Psoas muscle (tissue), 7 donors: ENCODE measurements at regions not wholly inside any gene's neighbourhood (a gene's known extent, or its start where the extent isn't known, plus 50 kb on each side); places are given as distances from the start of the nearest gene placed in this dataset.

Experiments used
- ATAC-seq, 4 donors: fragments of 200-7000 bp; cut with Tn5 transposase; one replicate each; pipeline ENCODE4 v1.9.1; 2020; ENCODE audit warnings: moderate library complexity in 3 of 4, mild to moderate bottlenecking in 2 of 4
- DNase-seq, 2 donors: peaks; one replicate each; pipeline ENCODE4 v3.0.0-alpha.2; 2020
- H3K27ac ChIP-seq: fragments of 200-600 bp; one replicate; pipeline ENCODE4 v1.8.0; 2022
- H3K27me3 ChIP-seq, 3 donors: fragments of 200-600 bp in 1 of 3; one replicate each; pipeline versions ENCODE4 v1.6.1 to v1.8.0; 2013 to 2022; ENCODE audit warnings: low read length in 2 of 3, mild to moderate bottlenecking in 2 of 3, moderate library complexity in 1 of 3; ENCODE audit not compliant: insufficient read depth in 3 of 3
- H3K36me3 ChIP-seq, 2 donors: fragments of 200-600 bp in 1 of 2; one replicate each; pipeline versions ENCODE4 v1.6.1 to v1.8.0; 2013 to 2022; ENCODE audit warnings: low read depth in 1 of 2, mild to moderate bottlenecking in 1 of 2, moderate library complexity in 1 of 2; ENCODE audit not compliant: insufficient read depth in 1 of 2
- H3K4me1 ChIP-seq: fragments of 200-600 bp; one replicate; pipeline ENCODE4 v1.8.0; 2022
- H3K4me3 ChIP-seq: fragments of 200-600 bp; one replicate; pipeline ENCODE4 v1.8.0; 2022; ENCODE audit warnings: mild to moderate bottlenecking
- H3K9me3 ChIP-seq: fragments of 200-600 bp; one replicate; pipeline ENCODE4 v1.8.0; 2022
- CTCF ChIP-seq: fragments of 200-600 bp; IDR thresholded peaks from one replicate; pipeline ENCODE4 v1.8.0; 2022; ENCODE audit warnings: antibody characterized with exemption
- WGBS, 3 donors: extraction: QIAGEN DNeasy Blood & Tissue Kit; methylation state at CpG; one replicate each; pipeline versions ENCODE4 v1.1.6 to v1.1.7; 2013; 5-methylcytosine and 5-hydroxymethylcytosine counted together
- intact Hi-C, 2 donors: fragments of 100-400 bp; cut with DNase I; formaldehyde crosslinking; loops; one replicate each; pipeline versions ENCODE4 v1.11.0 to v1.14.2; 2022
- donor health status: healthy with polysubstance abuse.
- donor health status: DM: no; HTN: no; CAD: no; lungs with moderate emphysema.
- donor health status: Bipolar disorder and iron deficiency.
- donor health status: healthy.
- donor health status: DM: yes; HTN: yes; CAD: no.
- donor health status: DM: no; HTN: no; CAD: no.
- donor health status: DM: yes; HTN: yes; CAD: no.

GRCh38 chr15:95875121-95875643 is 455.3 kb upstream of the NR2F2 start:
- Histone ChIP-seq H3K36me3 (no peaks in the 10 kb centered on the region), H3K4me1 (no peaks in the 10 kb centered on the region), H3K27ac (no peak overlapping the region), H3K9me3 (no peaks in the 10 kb centered on the region), H3K4me3 (no peak overlapping the region), H3K27me3 (no peaks in the 10 kb centered on the region)
- intact Hi-C loops: no loop called here
- WGBS, 3 donors: 27 to 37% (median 30%) methylated on average over 7 of the region's 7 CpGs
- ATAC-seq (peak in 1 of 4 donors; percentile 27), DNase-seq (no peak)
- TF ChIP-seq CTCF: no peak

DNA sequence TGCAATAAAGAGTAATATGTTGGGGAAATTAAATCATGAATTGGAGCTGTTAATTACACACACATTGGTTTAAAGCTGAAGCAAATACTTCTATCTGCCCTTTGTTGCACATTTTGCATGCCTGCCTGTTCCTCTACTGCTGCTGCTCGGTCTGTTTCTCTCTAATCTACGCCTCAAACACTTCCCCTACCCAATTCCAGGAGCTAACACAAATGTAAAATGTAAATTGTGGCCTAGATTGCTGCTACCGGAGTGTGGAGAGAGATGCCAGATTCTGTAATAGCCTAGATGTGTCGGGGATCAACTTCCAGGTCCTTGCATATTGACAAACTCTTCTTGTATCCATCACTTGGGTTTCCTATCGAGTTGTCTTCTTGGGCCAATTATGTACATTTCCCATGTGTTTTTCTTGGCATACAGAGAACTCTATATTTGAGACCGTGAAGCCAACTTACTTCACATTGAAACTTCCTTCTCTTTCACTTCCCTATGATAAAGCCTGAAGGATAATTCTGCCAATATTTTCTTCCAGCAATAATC is 450.4 kb upstream of the NR2F2 start:
- intact Hi-C loops: no loop called here
- Histone ChIP-seq H3K4me1 (no peaks in the 10 kb centered on the region), H3K27ac (no peak overlapping the region), H3K9me3 (no peaks in the 10 kb centered on the region), H3K36me3 (no peaks in the 10 kb centered on the region), H3K4me3 (no peak overlapping the region), H3K27me3 (no peaks in the 10 kb centered on the region)
- DNase-seq (no peak), ATAC-seq (no peak)
- TF ChIP-seq CTCF: no peak
- 70 to 75% (median 72%) methylated on average over 6 of the region's 6 CpGs for WGBS, 3 donors

GRCh38 chr15:95880630-95881029 is 449.9 kb upstream of the NR2F2 start:
- no peaks in the 10 kb centered on the region for H3K9me3 ChIP-seq
- no peak overlapping the region for H3K4me3 ChIP-seq
- no peaks in the 10 kb centered on the region for H3K27me3 ChIP-seq
- WGBS, 3 donors: 51 to 64% (median 61%) methylated on average over 2 of the region's 2 CpGs
- TF ChIP-seq CTCF: no peak
- intact Hi-C loops: no loop called here
- DNase-seq (no peak), ATAC-seq (no peak)
- H3K27ac ChIP-seq: no peak overlapping the region
- H3K4me1 ChIP-seq: no peaks in the 10 kb centered on the region
- H3K36me3 ChIP-seq: no peaks in the 10 kb centered on the region

DNA sequence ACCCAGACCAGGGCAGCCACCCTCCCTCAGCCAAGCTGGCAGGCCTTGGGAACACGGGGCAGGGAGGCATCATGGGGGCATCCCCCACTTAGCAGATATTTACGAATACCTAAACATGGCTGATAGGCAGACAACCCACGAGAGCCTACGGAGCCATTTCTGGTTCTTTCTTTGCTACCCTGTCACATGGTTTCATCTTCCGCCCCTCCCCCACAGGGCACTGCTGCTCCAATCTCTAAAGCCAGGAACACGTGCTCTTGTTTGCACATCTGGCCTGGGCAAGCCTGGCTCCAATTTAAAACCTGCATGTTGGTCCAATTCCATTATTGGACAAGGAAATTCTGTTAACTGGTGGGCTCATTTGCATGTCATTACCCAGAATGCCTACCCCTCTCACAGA is 447.4 kb upstream of the NR2F2 start:
- 77 to 89% (median 80%) methylated on average over 6 of the region's 6 CpGs for WGBS, 3 donors
- Histone ChIP-seq H3K36me3 (no peaks in the 10 kb centered on the region), H3K4me1 (no peaks in the 10 kb centered on the region), H3K4me3 (no peak overlapping the region), H3K27me3 (no peaks in the 10 kb centered on the region), H3K9me3 (no peaks in the 10 kb centered on the region), H3K27ac (no peak overlapping the region)
- intact Hi-C loops: no loop called here
- no peak for ATAC-seq
- TF ChIP-seq CTCF: no peak
- no peak for DNase-seq

DNA sequence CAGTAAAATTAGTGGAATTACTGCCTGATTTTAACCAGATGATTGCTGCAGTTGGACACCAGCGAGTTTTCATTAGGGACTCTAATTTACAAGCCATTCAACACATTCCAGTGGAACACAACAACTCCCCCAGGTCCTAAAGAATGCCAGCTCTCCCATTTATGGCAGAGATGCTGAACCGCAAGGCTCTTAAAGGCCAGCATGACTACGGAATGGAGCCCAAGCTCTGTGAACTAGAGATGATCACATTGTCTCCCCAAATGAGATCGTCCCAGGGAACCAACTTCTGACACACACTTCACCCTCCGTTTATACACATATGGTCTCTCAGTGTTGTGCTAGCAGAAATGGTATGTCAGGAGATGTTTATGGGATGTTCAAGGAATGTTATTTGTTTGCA is 446.2 kb upstream of the NR2F2 start:
- no peaks in the 10 kb centered on the region for H3K9me3 ChIP-seq
- 41 to 46% (median 42%) methylated on average over 5 of the region's 5 CpGs for WGBS, 3 donors
- no peaks in the 10 kb centered on the region for H3K27me3 ChIP-seq
- no peak for ATAC-seq
- intact Hi-C loops: no loop called here
- H3K4me3 ChIP-seq: no peak overlapping the region
- H3K4me1 ChIP-seq: no peaks in the 10 kb centered on the region
- no peak overlapping the region for H3K27ac ChIP-seq
- no peaks in the 10 kb centered on the region for H3K36me3 ChIP-seq
- no peak for DNase-seq
- TF ChIP-seq CTCF: no peak
